NB4 (cell line): ENCODE measurements at regions not wholly inside any gene's neighbourhood (a gene's known extent, or its start where the extent isn't known, plus 50 kb on each side); places are given as distances from the start of the nearest gene placed in this dataset.

Source experiments
- MYC ChIP-seq: IDR thresholded peaks from 2 replicates; pipeline ENCODE4 v1.6.1; 2011; ENCODE audit warnings: low read depth, low read length
- POLR2A ChIP-seq: IDR thresholded peaks from 2 replicates; pipeline ENCODE4 v1.6.1; 2011; ENCODE audit warnings: mild to moderate bottlenecking; ENCODE audit not compliant: insufficient read length; ENCODE audit errors: extremely low read depth
- TF ChIP-seq, protein P1 (sequence below): IDR thresholded peaks from one replicate; pipeline ENCODE4 v1.5.1; 2012; ENCODE audit warnings: low read depth, low read length
- TF ChIP-seq, protein P2 (sequence below): IDR thresholded peaks from 2 replicates; pipeline ENCODE4 v1.6.1; 2011; ENCODE audit warnings: low read depth, low read length

DNA sequence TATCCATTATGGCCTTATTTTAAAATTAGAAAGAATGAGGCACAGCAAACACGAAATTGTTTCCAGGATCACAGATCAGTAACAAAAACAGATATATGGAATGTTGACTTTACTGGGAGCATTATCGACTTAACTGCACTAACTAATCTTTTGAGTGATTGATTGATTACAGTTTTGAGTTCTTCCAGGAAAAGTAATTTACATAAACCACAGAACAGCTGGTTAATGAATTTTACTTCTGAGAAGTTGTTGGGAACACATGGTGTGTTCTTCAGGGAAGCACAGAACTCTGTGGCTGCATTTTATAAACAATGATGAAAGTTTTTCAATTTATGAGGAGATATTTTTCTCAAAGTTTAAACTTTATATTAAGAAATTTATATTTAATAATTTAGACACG is 802.4 kb upstream of the ACO1 start:
- TF ChIP-seq, protein P1, sequence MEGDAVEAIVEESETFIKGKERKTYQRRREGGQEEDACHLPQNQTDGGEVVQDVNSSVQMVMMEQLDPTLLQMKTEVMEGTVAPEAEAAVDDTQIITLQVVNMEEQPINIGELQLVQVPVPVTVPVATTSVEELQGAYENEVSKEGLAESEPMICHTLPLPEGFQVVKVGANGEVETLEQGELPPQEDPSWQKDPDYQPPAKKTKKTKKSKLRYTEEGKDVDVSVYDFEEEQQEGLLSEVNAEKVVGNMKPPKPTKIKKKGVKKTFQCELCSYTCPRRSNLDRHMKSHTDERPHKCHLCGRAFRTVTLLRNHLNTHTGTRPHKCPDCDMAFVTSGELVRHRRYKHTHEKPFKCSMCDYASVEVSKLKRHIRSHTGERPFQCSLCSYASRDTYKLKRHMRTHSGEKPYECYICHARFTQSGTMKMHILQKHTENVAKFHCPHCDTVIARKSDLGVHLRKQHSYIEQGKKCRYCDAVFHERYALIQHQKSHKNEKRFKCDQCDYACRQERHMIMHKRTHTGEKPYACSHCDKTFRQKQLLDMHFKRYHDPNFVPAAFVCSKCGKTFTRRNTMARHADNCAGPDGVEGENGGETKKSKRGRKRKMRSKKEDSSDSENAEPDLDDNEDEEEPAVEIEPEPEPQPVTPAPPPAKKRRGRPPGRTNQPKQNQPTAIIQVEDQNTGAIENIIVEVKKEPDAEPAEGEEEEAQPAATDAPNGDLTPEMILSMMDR, result no peak
- TF ChIP-seq POLR2A (no peak), MYC (no peak)
- TF ChIP-seq, protein P2, sequence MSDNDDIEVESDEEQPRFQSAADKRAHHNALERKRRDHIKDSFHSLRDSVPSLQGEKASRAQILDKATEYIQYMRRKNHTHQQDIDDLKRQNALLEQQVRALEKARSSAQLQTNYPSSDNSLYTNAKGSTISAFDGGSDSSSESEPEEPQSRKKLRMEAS, result no peak
